GM23338 (cell line): ENCODE measurements at regions not wholly inside any gene's neighbourhood (a gene's known extent, or its start where the extent isn't known, plus 50 kb on each side); places are given as distances from the start of the nearest gene placed in this dataset.

Experiments used
- CTCF ChIP-seq, 2 experiments: fragments of 200-600 bp in 1 of 2; sonication (generic) in 1 of 2; conservative IDR thresholded peaks; 2 replicates each; pipeline versions ENCODE4 v1.5.1 to v1.6.1; 2016 to 2017; ENCODE audit warnings: antibody characterized with exemption in 2 of 2, low read depth in 2 of 2, mild to moderate bottlenecking in 2 of 2, moderate library complexity in 1 of 2
- EZH2phosphoT487 ChIP-seq: fragments of 200-600 bp; sonication (generic); IDR thresholded peaks from one replicate; pipeline ENCODE4 v1.8.1; 2018; ENCODE audit warnings: antibody characterized with exemption; ENCODE audit not compliant: unreplicated experiment
- POLR2AphosphoS5 ChIP-seq: IDR thresholded peaks from 2 replicates; pipeline ENCODE4 v1.6.1; 2016; ENCODE audit warnings: antibody characterized with exemption, low read depth
- ZNF114 ChIP-seq: fragments of 250-450 bp; sonication (Bioruptor Pico); IDR thresholded peaks from 2 replicates; pipeline ENCODE4 v1.5.0; 2020; ENCODE audit warnings: mild to moderate bottlenecking, moderate library complexity
- ZNF331 ChIP-seq: fragments of 250-450 bp; sonication (Bioruptor Pico); IDR thresholded peaks from 2 replicates; pipeline ENCODE4 v1.5.0; 2020; ENCODE audit warnings: low read depth, mild to moderate bottlenecking, moderate library complexity

DNA sequence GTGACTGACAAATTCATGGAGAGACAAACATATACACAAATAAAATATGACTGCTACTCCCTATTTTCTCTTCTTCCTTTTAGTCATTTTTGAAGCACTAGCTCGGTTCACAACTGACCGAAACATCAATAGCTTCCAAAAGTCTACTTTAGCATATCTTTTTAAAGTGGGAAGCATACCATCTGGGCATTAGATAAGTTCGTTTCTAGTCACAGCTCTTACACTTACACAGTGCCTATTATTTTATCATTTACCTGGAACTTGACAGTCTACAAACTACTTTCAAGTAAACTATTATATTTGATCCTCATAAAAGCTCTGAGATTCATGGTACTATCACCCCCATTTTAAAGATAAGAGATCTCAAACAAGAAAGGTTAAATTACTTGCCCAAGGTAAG lies 458.5 kb downstream of the LMO7 start:
- no peak for TF ChIP-seq ZNF331 (CRISPR knock-in tag)
- no peak for TF ChIP-seq EZH2phosphoT487
- TF ChIP-seq CTCF (conservative IDR thresholded peaks at IDR 0.05; ENCODE audit: low read depth in 2 of 2): no peak
- TF ChIP-seq POLR2AphosphoS5: no peak
- no peak for TF ChIP-seq ZNF114
